ENCODE measurements at regions not wholly inside any gene's neighbourhood (a gene's known extent, or its start where the extent isn't known, plus 50 kb on each side); places are given as distances from the start of the nearest gene placed in this dataset.

- peaks cover 3% of the 10 kb centered on the region for H3K9me3 ChIP-seq
- TF ChIP-seq CTCF (IDR thresholded peaks at IDR 0.05): no peak
- H3K4me3 ChIP-seq: no peak overlapping the region
- H3K36me3 ChIP-seq (ENCODE audit: insufficient read depth in 1 of 2, low read depth in 1 of 2): no peaks in the 10 kb centered on the region
- DNase-seq (no peak), ATAC-seq (no peak)
- H3K4me1 ChIP-seq: no peaks in the 10 kb centered on the region
- no peaks in the 10 kb centered on the region for H3K27me3 ChIP-seq (ENCODE audit: insufficient read depth in 3 of 3, low read length in 2 of 3)
- 77 to 80% (median 80%) methylated on average over 2 of the region's 2 CpGs for WGBS, 3 donors
- H3K27ac ChIP-seq: no peak overlapping the region
- intact Hi-C loops (cut with DNase I): no loop called here
Measured at GRCh38 chr11:133593036-133593435, 60.7 kb upstream of the OPCML start.

GRCh38 chr11:133586903-133587517 lies 54.7 kb upstream of the OPCML start:
- H3K27ac ChIP-seq: no peak overlapping the region
- H3K9me3 ChIP-seq: no peaks in the 10 kb centered on the region
- DNase-seq (no peak), ATAC-seq (no peak)
- no peak for TF ChIP-seq CTCF (IDR thresholded peaks at IDR 0.05)
- H3K4me3 ChIP-seq: no peak overlapping the region
- no peaks in the 10 kb centered on the region for H3K4me1 ChIP-seq
- no peaks in the 10 kb centered on the region for H3K36me3 ChIP-seq (ENCODE audit: insufficient read depth in 1 of 2, low read depth in 1 of 2)
- WGBS, 3 donors: 88 to 92% (median 90%) methylated on average over 5 of the region's 5 CpGs
- intact Hi-C loops (cut with DNase I): no loop called here
- no peaks in the 10 kb centered on the region for H3K27me3 ChIP-seq (ENCODE audit: insufficient read depth in 3 of 3, low read length in 2 of 3)

- Histone ChIP-seq H3K4me3 (no peak overlapping the region), H3K9me3 (no peaks in the 10 kb centered on the region), H3K4me1 (no peaks in the 10 kb centered on the region), H3K36me3 (ENCODE audit: insufficient read depth in 1 of 2, low read depth in 1 of 2) (no peaks in the 10 kb centered on the region), H3K27me3 (ENCODE audit: insufficient read depth in 3 of 3, low read length in 2 of 3) (no peaks in the 10 kb centered on the region), H3K27ac (no peak overlapping the region)
- intact Hi-C loops (cut with DNase I): no loop called here
- DNase-seq (no peak), ATAC-seq (no peak)
- 47 to 50% (median 47%) methylated on average over 7 of the region's 7 CpGs for WGBS, 3 donors
- TF ChIP-seq CTCF (IDR thresholded peaks at IDR 0.05): no peak
Measured at GRCh38 chr11:133582750-133583149, 50.4 kb upstream of the OPCML start.

- DNase-seq (no peak), ATAC-seq (no peak)
- 52 to 59% (median 55%) methylated on average over 1 of the region's 1 CpG for WGBS, 3 donors
- no peak for TF ChIP-seq CTCF (IDR thresholded peaks at IDR 0.05)
- Histone ChIP-seq H3K4me3 (no peak overlapping the region), H3K4me1 (no peaks in the 10 kb centered on the region), H3K9me3 (no peaks in the 10 kb centered on the region), H3K27me3 (ENCODE audit: insufficient read depth in 3 of 3, low read length in 2 of 3) (no peaks in the 10 kb centered on the region), H3K27ac (no peak overlapping the region), H3K36me3 (ENCODE audit: insufficient read depth in 1 of 2, low read depth in 1 of 2) (no peaks in the 10 kb centered on the region)
- intact Hi-C loops (cut with DNase I): no loop called here
Measured at GRCh38 chr11:133582326-133582725, 50.0 kb upstream of the OPCML start.
